NCI-H2227 (cell line): ENCODE measurements at regions not wholly inside any gene's neighbourhood (a gene's known extent, or its start where the extent isn't known, plus 50 kb on each side); places are given as distances from the start of the nearest gene placed in this dataset.

Experiments
- DNase-seq: peaks from one replicate; lab custom pipeline; 2025; ENCODE audit not compliant: unreplicated experiment; lab: John Stamatoyannopoulos, UW

GRCh38 chr16:63096857-63097256 is 1060.6 kb upstream of the CDH8 start:
- no peak for DNase-seq

DNA sequence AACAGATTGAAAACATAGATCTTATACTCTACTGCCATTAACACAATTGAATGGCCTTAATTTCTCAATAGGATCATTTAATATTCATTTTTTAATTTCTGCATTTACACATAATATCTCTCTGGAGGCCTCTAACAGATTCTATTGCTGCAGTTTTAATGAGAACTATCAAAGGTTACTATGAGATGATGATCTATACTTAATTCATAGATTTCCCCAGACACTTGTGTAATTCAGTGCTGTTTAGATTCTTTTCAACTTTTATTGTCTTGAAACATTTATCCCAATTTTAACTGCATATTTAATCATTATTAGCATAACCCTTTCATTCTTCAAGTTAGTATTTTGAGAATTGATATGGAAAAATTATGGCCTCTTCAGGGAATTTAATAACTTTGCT is 1056.5 kb upstream of the CDH8 start:
- no peak for DNase-seq

GRCh38 chr16:63082101-63082500 is 1045.9 kb upstream of the CDH8 start:
- no peak for DNase-seq

DNA sequence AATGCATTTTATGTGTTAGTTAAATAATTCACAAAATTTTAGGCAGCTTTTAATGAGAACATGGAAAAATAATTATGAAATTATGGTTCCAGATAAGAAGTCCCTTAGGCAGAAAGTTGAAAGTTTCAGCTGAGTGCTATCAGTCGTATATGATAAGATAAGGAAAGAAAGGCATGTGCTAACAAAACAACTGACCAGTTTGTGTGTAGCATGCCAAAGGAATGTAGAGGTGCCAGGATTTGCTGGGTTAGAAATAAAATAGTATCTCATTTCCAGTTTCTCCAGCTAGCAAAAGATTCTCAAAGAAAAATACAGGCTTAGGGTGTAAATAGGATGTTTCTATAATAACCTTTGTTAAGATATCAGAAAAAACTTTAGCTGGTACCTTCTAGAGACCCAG is 1044.5 kb upstream of the CDH8 start:
- DNase-seq, result no peak

DNA sequence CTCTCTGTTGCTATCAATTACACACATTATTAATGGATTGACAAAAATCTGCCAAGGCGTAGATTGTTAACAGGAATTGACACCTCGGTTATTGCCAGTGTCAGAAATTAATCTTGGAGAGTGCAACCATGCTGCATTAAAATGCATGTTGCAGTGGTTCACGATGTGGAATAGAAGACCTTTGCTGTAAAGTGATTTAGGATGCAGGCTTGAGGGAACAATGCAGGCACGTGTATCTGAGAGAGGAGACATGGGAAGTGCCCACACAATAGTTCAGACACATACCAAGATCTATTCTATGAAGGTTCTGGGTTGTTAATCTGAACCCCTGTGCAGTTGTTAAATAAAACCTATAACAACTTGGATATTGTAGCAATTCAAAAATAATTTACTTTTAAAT is 1032.8 kb upstream of the CDH8 start:
- DNase-seq, result no peak

DNA sequence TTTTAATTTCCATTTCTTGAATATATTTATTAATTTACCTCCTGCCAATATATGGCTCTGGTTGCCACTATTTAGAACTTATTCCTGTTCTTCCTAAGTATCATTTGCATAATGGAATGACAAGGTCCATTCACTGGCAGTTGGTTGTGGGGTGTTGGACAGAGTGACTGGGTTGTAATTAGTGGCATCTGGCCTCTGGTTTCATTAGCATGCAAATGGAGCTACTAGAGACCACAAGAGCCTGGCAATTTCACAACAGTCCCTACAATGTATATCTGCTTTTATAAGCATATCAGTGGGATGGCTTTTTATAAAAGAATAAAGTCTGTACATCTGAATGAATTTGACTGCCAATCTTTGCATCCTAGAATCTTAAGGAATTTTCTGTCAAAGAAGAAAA is 1030.9 kb upstream of the CDH8 start:
- DNase-seq, result no peak

GRCh38 chr16:63066552-63066951 is 1030.3 kb upstream of the CDH8 start:
- no peak for DNase-seq

GRCh38 chr16:63061319-63061718 is 1025.1 kb upstream of the CDH8 start:
- no peak for DNase-seq

GRCh38 chr16:63059676-63060075 is 1023.4 kb upstream of the CDH8 start:
- DNase-seq, result no peak

DNA sequence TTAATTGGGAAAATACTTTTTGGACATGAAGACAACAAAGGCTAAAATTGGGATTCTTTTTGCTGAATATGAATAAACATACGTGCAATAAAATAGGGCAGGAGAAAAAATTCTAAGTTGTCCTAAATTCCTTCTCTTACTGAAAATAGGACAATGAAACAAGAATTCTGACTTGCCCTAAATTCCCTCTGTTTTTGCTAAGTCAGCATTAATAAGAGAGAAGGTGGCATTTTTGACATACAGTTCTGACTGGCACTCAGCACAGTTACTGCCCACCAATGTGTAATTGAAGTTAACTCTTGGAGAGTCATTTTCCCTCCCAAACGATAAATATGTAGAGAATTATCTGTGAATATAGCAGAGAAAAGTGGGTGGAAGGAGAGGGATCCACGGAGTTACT is 1021.1 kb upstream of the CDH8 start:
- DNase-seq, result no peak

GRCh38 chr16:63050391-63050790 is 1014.2 kb upstream of the CDH8 start:
- DNase-seq, result no peak

DNA sequence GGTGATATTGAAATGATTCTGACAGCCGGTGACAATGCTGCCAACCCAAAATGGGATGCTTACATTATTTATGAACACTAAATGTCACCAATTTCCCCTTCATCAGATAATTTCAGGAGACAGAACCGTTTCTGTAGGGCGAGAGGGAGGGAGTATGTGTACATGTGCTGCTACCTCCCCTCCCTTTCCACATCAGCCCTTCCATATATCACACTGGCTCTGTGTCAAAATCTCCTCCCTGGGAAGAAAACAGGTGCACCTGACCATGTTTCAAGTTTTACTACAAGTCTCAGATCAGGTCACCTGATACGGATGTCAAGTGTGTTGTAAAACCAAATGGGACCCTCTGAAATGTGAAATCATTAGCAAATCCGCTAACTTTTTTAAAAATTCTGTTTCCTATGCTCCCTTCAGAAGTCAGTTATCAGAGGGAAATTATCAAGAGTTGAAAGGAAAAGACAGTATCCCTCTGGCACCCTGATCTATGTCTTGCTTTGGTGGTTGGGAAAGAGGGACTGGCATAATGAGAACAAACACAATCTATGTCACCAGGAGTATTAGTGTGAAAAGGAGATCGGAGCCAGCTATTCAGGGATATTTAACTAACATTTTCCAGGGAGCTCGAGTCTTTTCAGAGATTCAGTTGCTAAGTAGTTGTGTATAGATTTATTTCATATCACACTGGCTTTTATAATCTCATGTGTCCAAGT is 1002.3 kb upstream of the CDH8 start:
- DNase-seq, result no peak

GRCh38 chr16:63037761-63038396 is 1001.6 kb upstream of the CDH8 start:
- no peak for DNase-seq

DNA sequence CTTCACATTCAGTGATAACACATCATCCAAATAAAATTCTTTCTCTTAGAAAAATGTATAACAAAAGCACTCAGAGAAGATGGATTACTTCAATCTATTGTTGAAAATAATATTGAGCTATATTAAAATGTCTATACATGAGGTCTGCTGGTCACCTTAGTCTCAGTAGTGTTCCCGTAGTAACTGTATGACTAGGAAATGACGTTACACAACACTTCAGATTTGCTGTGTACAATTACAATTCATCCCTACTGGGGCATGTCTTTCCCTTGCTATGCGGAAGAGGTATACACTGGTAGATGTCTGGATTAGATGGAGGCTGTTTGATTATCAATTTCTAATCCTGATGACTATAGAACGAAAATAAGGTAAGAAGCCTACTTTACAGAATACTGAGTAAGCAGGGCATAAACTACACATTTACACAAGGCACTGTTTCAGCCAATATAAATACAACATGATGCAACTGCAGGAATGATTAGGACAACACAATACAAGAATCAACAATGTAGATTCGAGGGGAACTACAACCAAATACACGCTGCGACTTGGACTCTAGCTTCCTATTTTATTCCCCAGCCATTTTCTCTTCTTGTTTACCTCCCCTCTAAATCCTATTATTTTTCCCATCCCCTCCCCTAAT is 982.5 kb upstream of the CDH8 start:
- no peak for DNase-seq

- DNase-seq, result no peak
These were observed 972.5 kb upstream of the CDH8 start for GRCh38 chr16:63008688-63009087.

GRCh38 chr16:63005356-63005755 is 969.1 kb upstream of the CDH8 start:
- DNase-seq, result peak; percentile 15

DNA sequence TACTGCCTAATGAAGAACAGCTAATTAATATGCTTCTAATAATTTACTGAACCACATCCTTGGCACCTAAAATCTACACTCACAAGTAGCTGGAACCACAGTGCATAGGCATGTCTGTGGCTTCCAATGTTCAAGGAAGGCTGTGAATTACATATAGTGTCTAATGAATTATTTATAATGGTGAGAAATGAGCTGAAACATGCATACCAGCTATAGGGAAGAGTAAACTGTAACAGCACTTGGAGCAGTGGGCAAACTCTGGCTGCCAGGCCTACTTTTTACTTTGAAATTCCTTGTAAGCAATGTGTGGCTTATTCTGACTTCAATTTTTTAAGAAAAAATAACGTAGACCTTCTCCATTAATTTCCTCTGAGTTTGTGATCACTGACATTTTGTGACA is 953.2 kb upstream of the CDH8 start:
- no peak for DNase-seq

DNA sequence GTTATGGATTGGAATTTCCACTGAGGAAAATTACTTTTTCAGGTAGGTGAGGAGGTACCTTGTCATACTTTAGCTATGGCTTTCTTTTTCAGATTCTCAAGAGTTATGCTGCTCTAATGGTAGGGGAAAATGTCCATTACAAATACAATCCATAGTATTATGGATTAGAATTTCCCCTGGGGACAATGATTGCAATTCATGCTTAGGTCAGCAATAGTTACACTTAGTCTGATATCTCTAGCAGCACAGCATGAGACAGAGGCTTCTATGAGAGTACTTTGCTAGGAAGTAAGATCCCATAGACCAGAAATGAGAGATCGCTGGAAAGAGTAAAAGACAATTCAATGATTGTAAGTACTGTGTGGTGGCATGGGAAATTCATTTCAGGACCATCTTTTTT is 949.5 kb upstream of the CDH8 start:
- no peak for DNase-seq

- DNase-seq, result no peak
These were observed 942.2 kb upstream of the CDH8 start for GRCh38 chr16:62978451-62978850.

- no peak for DNase-seq
These were observed 941.6 kb upstream of the CDH8 start for GRCh38 chr16:62977876-62978275.

GRCh38 chr16:62974424-62974823 is 938.2 kb upstream of the CDH8 start:
- no peak for DNase-seq

DNA sequence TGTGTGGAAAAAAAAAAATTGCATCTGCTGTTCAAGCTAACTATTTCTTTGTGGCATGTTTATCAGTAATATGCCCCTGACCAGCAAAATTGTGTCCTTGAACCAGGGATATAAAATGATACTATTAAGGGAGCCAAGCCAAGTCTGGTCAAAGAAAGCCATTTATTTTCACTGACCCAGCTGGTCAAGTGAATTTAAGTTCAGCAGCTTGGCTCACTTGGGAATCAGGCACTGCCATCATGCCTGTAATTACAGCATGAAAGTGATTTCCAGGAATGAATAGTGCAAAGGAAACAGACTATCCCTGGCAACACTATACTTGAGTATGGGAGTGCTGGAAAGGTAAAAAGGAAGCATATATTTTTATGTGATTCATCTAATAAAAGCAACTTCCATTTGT is 934.6 kb upstream of the CDH8 start:
- DNase-seq, result peak; percentile 24
